GM23248 (cell line): ENCODE measurements at regions not wholly inside any gene's neighbourhood (a gene's known extent, or its start where the extent isn't known, plus 50 kb on each side); places are given as distances from the start of the nearest gene placed in this dataset.

Experiments used
- EZH2 ChIP-seq: fragments of 200-600 bp; sonication (generic); IDR thresholded peaks from 2 replicates; pipeline ENCODE4 v1.6.1; 2018; ENCODE audit warnings: antibody characterized with exemption, mild to moderate bottlenecking; ENCODE audit not compliant: insufficient read depth, poor library complexity, severe bottlenecking
- EZH2phosphoT487 ChIP-seq: fragments of 200-600 bp; sonication (generic); IDR thresholded peaks from 2 replicates; pipeline ENCODE4 v1.6.1; 2018; ENCODE audit warnings: antibody characterized with exemption, moderate library complexity, mild to moderate bottlenecking, low read depth; ENCODE audit not compliant: insufficient read depth

DNA sequence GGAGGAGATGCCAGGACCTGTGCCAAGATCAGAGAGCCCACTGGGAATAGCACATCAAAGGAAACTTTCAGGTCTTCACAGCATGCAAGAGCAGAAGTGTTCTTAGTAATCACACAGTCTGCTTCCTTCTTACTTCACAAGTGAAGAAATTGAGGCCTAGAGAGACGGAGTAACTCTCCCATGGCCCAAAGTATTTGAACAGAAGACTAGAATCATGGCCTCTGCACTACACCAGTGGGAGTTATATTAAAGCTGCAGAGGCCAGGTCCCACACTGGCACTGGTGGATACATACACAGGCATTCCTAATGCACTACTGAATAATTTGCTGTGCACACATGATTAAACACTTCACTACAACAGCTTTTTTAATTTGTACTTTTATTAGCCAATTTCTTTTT lies 107.6 kb upstream of the RMP24 start:
- TF ChIP-seq EZH2 = no peak
- no peak for TF ChIP-seq EZH2phosphoT487
